Glutamatergic neuron (in vitro differentiated cells): ENCODE measurements at regions not wholly inside any gene's neighbourhood (a gene's known extent, or its start where the extent isn't known, plus 50 kb on each side); places are given as distances from the start of the nearest gene placed in this dataset.

Experiments
- DNase-seq: peaks from one replicate; pipeline ENCODE4 v3.0.0; 2022
- H3K27ac Mint-ChIP-seq: one replicate; pipeline ENCODE4 v1.8.0; 2020; ENCODE audit warnings: mild to moderate bottlenecking, mixed read lengths, inconsistent platforms; ENCODE audit not compliant: unreplicated experiment
- H3K27me3 Mint-ChIP-seq: one replicate; pipeline ENCODE4 v1.8.0; 2020; ENCODE audit warnings: mild to moderate bottlenecking, moderate library complexity, mixed read lengths, inconsistent platforms; ENCODE audit not compliant: unreplicated experiment
- H3K36me3 Mint-ChIP-seq: one replicate; pipeline ENCODE4 v1.8.0; 2020; ENCODE audit warnings: mild to moderate bottlenecking, mixed read lengths, inconsistent platforms; ENCODE audit not compliant: unreplicated experiment
- H3K4me1 Mint-ChIP-seq: one replicate; pipeline ENCODE4 v1.8.0; 2020; ENCODE audit warnings: mild to moderate bottlenecking, low read depth, mixed read lengths, inconsistent platforms; ENCODE audit not compliant: unreplicated experiment
- H3K4me3 Mint-ChIP-seq: one replicate; pipeline ENCODE4 v1.8.0; 2020; ENCODE audit warnings: mild to moderate bottlenecking, mixed read lengths, inconsistent platforms; ENCODE audit not compliant: unreplicated experiment
- H3K9me3 Mint-ChIP-seq: one replicate; pipeline ENCODE4 v1.8.0; 2020; ENCODE audit warnings: mild to moderate bottlenecking, moderate library complexity, mixed read lengths, inconsistent platforms; ENCODE audit not compliant: unreplicated experiment
- TF ChIP-seq, protein P1 (sequence below): fragments of 200-600 bp; sonication (generic); IDR thresholded peaks from one replicate; pipeline ENCODE4 v1.5.0; 2021; ENCODE audit not compliant: partially characterized antibody, unreplicated experiment

DNA sequence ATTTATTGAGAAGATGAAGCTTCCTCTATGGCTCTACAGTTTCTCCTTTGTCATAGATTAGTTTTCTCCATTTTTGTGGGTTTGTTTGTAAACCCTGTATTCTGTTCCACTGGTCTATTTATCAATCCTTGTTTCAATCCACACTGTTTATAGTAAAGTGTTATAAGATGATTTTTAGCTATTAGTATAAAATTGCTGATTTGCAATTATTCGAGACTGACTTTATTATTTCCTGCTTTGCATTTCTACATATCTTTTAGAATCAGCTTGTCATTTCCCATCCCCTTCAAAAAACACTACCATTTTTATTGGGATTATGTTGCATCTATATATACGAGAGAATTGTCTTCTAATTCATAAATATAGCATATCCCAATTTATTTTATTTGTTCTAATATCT is 325.9 kb upstream of the EPHA7 start:
- H3K27ac Mint-ChIP-seq = no peak overlapping the region
- peaks cover 3% of the 10 kb centered on the region for H3K27me3 Mint-ChIP-seq

DNA sequence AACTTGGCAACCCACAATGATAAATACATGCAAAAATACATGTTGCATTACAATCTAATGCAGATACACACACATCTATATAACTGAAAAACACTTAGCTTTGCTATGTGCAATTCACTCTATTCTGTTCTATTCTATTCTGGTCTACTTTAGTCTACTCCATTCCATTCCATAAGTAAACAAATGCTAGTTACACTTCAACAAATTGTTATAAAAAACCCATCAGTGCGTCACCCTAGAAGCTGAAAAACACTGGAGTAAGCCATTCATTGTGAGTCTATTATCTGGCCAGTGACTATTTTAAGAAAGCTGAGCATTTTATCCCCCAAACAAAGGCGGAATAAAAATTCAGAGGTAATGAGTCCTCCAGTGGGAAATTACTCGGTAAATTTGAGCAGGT is 315.7 kb upstream of the EPHA7 start:
- no peak overlapping the region for H3K27ac Mint-ChIP-seq
- H3K4me1 Mint-ChIP-seq = no peaks in the 10 kb centered on the region
- H3K4me3 Mint-ChIP-seq = no peak overlapping the region
- H3K36me3 Mint-ChIP-seq = no peaks in the 10 kb centered on the region
- TF ChIP-seq, protein P1, sequence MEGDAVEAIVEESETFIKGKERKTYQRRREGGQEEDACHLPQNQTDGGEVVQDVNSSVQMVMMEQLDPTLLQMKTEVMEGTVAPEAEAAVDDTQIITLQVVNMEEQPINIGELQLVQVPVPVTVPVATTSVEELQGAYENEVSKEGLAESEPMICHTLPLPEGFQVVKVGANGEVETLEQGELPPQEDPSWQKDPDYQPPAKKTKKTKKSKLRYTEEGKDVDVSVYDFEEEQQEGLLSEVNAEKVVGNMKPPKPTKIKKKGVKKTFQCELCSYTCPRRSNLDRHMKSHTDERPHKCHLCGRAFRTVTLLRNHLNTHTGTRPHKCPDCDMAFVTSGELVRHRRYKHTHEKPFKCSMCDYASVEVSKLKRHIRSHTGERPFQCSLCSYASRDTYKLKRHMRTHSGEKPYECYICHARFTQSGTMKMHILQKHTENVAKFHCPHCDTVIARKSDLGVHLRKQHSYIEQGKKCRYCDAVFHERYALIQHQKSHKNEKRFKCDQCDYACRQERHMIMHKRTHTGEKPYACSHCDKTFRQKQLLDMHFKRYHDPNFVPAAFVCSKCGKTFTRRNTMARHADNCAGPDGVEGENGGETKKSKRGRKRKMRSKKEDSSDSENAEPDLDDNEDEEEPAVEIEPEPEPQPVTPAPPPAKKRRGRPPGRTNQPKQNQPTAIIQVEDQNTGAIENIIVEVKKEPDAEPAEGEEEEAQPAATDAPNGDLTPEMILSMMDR = no peak
- H3K27me3 Mint-ChIP-seq = no peaks in the 10 kb centered on the region
- H3K9me3 Mint-ChIP-seq = no peaks in the 10 kb centered on the region
- no peak for DNase-seq

More for the DNA sequence above, 325.9 kb upstream of the EPHA7 start:
- Mint-ChIP-seq H3K4me1 (no peaks in the 10 kb centered on the region), H3K4me3 (no peak overlapping the region), H3K36me3 (no peaks in the 10 kb centered on the region), H3K9me3 (peaks cover 2% of the 10 kb centered on the region)
- TF ChIP-seq, protein P1 = no peak
- DNase-seq = no peak

DNA sequence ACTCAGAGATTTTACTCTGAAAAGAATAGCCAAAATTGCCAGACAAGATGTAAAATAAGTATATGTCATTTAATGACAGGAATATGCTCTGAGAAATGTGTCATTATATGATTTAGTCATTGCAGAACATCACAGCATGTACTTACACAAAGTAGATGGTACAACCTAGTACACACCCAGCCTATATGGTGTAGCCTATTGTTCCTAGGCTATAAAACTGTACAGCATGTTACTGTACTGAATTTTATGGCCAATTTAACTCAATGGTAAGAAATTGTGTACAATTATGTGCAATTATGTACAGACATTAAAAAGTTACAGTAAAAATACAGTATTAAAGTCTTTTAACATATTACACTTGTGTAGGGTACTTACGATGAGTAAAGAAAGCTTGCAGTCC is 311.9 kb upstream of the EPHA7 start:
- Mint-ChIP-seq H3K36me3 (no peaks in the 10 kb centered on the region), H3K4me1 (no peaks in the 10 kb centered on the region), H3K9me3 (no peaks in the 10 kb centered on the region), H3K4me3 (no peak overlapping the region), H3K27me3 (peaks cover 1% of the 10 kb centered on the region), H3K27ac (no peak overlapping the region)
- DNase-seq = no peak
- TF ChIP-seq, protein P1 = no peak

DNA sequence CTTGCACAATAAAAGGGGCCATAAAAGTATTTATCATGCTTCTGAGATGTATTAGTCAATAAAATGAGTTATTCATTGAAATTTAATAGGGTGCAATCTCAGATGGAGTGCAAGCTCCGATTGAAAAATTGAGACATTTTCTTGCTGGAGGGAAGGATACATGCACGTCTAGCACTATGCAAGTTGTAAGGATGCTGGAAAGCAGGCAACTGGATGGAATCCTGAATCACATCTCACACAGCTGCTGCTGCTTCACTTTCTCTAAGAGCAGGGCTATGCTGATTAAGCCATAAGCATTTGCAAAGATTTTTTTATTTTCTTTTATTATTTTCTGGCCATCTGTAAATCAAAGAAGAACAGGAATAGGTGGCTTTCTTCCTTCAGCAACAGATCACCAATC is 308.8 kb upstream of the EPHA7 start:
- H3K9me3 Mint-ChIP-seq = no peaks in the 10 kb centered on the region

DNA sequence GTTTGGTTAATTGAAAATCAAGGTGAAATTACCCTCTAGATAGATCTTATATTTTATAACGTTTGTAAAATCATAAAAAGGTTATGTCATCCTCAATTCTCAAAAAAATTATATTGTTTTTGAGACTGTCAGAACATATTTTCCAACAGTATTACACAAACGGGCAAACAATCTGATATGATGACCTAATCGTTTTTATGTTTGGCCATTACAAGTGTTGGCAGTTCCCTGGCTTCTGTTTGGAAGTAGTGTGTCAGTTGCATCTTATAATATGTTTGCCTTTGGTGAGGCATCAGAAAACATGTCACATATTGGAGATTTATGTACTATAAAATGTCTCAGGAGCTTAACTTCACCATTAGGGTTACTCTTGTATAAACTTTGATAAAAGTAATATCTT is 308.1 kb upstream of the EPHA7 start:
- H3K4me1 Mint-ChIP-seq = no peaks in the 10 kb centered on the region
- TF ChIP-seq, protein P1 = no peak
- H3K36me3 Mint-ChIP-seq = no peaks in the 10 kb centered on the region
- no peak overlapping the region for H3K4me3 Mint-ChIP-seq
- peaks cover 1% of the 10 kb centered on the region for H3K27me3 Mint-ChIP-seq
- no peak for DNase-seq
- no peak overlapping the region for H3K27ac Mint-ChIP-seq
- no peaks in the 10 kb centered on the region for H3K9me3 Mint-ChIP-seq

More for the DNA sequence above, 308.8 kb upstream of the EPHA7 start:
- DNase-seq = no peak
- TF ChIP-seq, protein P1 = no peak
- no peak overlapping the region for H3K4me3 Mint-ChIP-seq
- no peaks in the 10 kb centered on the region for H3K36me3 Mint-ChIP-seq
- H3K4me1 Mint-ChIP-seq = no peaks in the 10 kb centered on the region
- no peak overlapping the region for H3K27ac Mint-ChIP-seq
- peaks cover 1% of the 10 kb centered on the region for H3K27me3 Mint-ChIP-seq
